Upper lobe of right lung (tissue), 1 donor: ENCODE measurements at regions not wholly inside any gene's neighbourhood (a gene's known extent, or its start where the extent isn't known, plus 50 kb on each side); places are given as distances from the start of the nearest gene placed in this dataset.

Experiments
- ATAC-seq: fragments of 200-7000 bp; cut with Tn5 transposase; one replicate; pipeline ENCODE4 v1.9.1; 2020; ENCODE audit warnings: mild to moderate bottlenecking, moderate library complexity
- DNase-seq: peaks from one replicate; pipeline ENCODE4 v3.0.0-alpha.2; 2020
- H3K27ac ChIP-seq: fragments of 200-600 bp; one replicate; pipeline ENCODE4 v1.8.0; 2022
- H3K27me3 ChIP-seq: fragments of 200-600 bp; one replicate; pipeline ENCODE4 v1.8.0; 2022; ENCODE audit warnings: mild to moderate bottlenecking
- H3K36me3 ChIP-seq: fragments of 200-600 bp; one replicate; pipeline ENCODE4 v1.8.0; 2022
- H3K4me1 ChIP-seq: fragments of 200-600 bp; one replicate; pipeline ENCODE4 v1.8.0; 2022
- H3K4me3 ChIP-seq: fragments of 200-600 bp; one replicate; pipeline ENCODE4 v1.8.0; 2022; ENCODE audit warnings: mild to moderate bottlenecking
- H3K9me3 ChIP-seq: fragments of 200-600 bp; one replicate; pipeline ENCODE4 v1.8.0; 2022
- intact Hi-C: fragments of 100-400 bp; cut with DNase I; formaldehyde crosslinking; loops from one replicate; pipeline ENCODE4 v1.11.0; 2022
- TF ChIP-seq, protein P1 (sequence below): fragments of 200-600 bp; IDR thresholded peaks from one replicate; pipeline ENCODE4 v1.8.0; 2022; ENCODE audit warnings: antibody characterized with exemption
- donor health status: DM: no; HTN: yes; CAD: no; lungs with severe emphysema.

DNA sequence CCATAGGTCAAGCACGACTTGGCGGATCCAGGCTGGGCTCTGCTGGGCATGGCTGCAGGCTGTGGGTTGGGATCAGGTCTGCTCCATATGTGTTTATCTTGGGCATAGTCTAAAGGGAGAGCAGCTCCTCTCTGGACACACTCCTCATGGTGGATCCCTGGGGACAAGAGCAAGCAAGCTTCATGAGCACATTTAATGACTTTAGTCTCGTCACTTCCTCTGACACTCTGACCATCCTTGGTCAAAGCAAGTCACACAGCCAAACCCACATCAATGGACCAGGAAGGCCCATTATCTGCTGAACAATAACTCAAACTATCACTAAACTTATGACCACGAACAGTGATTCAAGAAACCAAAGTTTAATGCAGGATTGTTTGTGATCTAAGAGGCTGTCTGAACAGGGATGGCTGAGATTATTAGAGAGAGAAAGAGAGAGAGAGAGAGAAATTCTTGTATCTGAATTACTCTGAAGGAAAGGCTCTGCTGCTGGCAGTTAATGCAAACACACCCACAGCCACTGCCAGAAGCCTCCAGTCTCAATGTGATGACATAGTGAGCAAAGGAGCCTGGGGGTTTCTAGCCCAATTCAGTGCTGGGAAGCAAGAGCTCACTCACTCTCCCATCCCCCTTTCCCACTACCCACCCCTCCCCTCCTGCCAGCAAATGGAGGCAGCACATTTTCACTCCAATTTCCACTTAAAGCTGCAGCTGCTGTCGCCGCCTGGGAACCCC, 490.2 kb upstream of the SULF2 start:
- Histone ChIP-seq H3K36me3 (no peaks in the 10 kb centered on the region), H3K9me3 (no peaks in the 10 kb centered on the region), H3K4me1 (no peaks in the 10 kb centered on the region), H3K4me3 (no peak overlapping the region), H3K27ac (no peak overlapping the region), H3K27me3 (no peaks in the 10 kb centered on the region)
- ATAC-seq, result no peak
- DNase-seq, result no peak
- TF ChIP-seq, protein P1, sequence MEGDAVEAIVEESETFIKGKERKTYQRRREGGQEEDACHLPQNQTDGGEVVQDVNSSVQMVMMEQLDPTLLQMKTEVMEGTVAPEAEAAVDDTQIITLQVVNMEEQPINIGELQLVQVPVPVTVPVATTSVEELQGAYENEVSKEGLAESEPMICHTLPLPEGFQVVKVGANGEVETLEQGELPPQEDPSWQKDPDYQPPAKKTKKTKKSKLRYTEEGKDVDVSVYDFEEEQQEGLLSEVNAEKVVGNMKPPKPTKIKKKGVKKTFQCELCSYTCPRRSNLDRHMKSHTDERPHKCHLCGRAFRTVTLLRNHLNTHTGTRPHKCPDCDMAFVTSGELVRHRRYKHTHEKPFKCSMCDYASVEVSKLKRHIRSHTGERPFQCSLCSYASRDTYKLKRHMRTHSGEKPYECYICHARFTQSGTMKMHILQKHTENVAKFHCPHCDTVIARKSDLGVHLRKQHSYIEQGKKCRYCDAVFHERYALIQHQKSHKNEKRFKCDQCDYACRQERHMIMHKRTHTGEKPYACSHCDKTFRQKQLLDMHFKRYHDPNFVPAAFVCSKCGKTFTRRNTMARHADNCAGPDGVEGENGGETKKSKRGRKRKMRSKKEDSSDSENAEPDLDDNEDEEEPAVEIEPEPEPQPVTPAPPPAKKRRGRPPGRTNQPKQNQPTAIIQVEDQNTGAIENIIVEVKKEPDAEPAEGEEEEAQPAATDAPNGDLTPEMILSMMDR, result no peak
- intact Hi-C loops, result no loop called here

DNA sequence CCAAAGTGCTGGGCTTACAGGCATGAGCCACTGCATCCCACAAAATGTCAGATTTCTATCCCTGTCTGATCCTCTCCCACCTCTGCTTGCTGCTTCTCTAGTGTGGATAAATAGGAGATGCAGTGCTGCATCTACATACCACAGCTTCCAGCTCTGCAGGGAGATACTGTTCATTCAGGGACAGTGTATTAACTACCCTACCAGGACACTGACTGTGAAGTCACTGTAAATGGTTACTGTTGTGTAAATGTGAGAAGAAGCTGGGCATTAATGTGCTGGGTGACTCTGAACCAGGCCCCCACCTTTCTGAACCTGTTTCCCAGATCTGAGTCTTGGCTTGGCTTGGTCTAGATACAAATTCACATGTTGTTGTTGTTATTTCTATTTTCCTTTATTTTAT, 488.6 kb upstream of the SULF2 start:
- intact Hi-C loops, result no loop called here
- Histone ChIP-seq H3K4me3 (no peak overlapping the region), H3K4me1 (no peaks in the 10 kb centered on the region), H3K36me3 (no peaks in the 10 kb centered on the region), H3K27ac (no peak overlapping the region), H3K9me3 (no peaks in the 10 kb centered on the region), H3K27me3 (no peaks in the 10 kb centered on the region)
- ATAC-seq (no peak), DNase-seq (no peak)
- TF ChIP-seq, protein P1, result no peak

DNA sequence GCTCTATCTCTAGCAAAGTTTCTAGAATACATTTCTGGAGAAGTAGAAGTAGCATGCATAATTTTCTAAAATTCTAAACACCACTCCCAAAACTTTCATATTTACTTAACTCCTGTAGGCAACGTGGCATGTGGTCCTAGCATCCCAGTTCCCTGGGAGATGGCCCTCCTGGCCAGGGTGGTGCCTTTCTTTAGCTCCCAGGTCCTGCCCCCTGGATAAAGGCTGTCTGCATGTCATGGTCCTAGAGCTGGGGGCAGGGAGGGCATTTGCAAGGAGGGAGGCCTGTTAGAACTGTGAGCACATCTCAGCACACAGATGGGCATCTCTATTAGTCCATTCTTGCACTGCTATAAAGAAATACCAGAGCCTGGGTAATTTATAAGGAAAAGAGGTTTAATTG, 485.6 kb upstream of the SULF2 start:
- ATAC-seq (no peak), DNase-seq (no peak)
- Histone ChIP-seq H3K9me3 (no peaks in the 10 kb centered on the region), H3K4me1 (no peaks in the 10 kb centered on the region), H3K27me3 (no peaks in the 10 kb centered on the region), H3K27ac (no peak overlapping the region), H3K4me3 (no peak overlapping the region), H3K36me3 (no peaks in the 10 kb centered on the region)
- TF ChIP-seq, protein P1, result no peak
- intact Hi-C loops, result no loop called here

DNA sequence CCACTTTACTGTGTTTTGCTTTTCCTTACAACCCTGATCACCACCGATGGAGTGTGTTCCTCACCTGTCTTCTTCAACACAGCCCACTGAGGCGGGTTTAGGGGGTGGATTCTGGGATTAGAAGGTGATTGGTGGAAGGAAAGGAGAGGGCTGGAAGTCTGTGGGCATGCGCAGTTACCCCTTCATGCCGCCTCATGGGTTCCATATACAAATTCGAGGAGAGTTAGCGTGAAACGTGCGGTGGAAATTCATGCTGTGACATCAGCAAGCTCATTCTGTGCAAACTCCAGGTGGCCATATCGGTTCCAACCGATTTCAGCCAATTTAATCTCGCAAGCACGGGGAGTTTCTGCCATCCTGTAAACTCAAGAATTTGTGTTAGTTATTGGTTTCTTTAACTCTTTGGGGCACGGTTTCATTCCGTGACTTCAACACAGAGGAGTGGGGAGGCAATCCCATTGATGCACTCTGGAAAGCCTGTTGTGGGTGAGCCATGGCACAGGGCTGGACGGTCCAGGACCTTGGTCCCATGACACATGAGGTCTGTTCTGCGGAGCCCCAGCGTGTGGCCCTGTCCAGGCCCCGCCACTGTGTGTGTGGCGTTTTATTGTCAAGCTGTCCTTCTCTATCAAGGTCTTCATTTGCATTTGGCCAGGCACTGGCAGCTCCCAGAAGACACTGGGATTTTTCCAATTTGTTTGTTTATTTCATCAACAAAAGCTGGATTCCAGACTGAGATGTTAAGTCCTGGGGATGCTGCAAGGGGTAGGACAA, 482.8 kb upstream of the SULF2 start:
- intact Hi-C loops, result no loop called here
- TF ChIP-seq, protein P1, result no peak
- Histone ChIP-seq H3K27me3 (no peaks in the 10 kb centered on the region), H3K27ac (no peak overlapping the region), H3K9me3 (no peaks in the 10 kb centered on the region), H3K36me3 (no peaks in the 10 kb centered on the region), H3K4me1 (no peaks in the 10 kb centered on the region), H3K4me3 (no peak overlapping the region)
- no peak for ATAC-seq
- no peak for DNase-seq

DNA sequence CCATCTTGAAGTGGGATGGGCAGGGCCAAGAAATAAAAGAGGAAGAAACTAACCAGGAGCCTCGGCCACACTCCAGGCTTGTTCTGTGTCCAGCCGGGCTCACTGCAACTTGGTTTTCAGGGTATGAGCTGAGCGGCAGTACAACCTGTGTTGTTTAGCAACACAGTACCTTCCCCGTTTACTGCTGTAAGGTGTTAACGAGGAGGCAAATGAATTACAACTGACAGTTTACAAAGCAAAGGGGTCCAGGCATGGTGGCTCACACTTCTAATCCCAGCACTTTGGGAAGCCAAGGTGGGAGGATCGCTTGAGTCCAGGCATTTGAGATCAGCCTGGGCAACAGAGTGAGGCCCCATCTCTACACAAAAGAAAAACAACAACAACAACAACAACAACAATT, 481.3 kb upstream of the SULF2 start:
- Histone ChIP-seq H3K9me3 (no peaks in the 10 kb centered on the region), H3K27ac (no peak overlapping the region), H3K4me3 (no peak overlapping the region), H3K27me3 (no peaks in the 10 kb centered on the region), H3K4me1 (no peaks in the 10 kb centered on the region), H3K36me3 (no peaks in the 10 kb centered on the region)
- no peak for ATAC-seq
- TF ChIP-seq, protein P1, result no peak
- no peak for DNase-seq
- intact Hi-C loops, result no loop called here
